IMR-90 (cell line): ENCODE measurements at regions not wholly inside any gene's neighbourhood (a gene's known extent, or its start where the extent isn't known, plus 50 kb on each side); places are given as distances from the start of the nearest gene placed in this dataset.

Experiments
- CEBPB ChIP-seq: IDR thresholded peaks from 2 replicates; pipeline ENCODE4 v1.6.1; 2012; ENCODE audit warnings: low read depth, low read length, improper control_type of control experiment
- CTCF ChIP-seq: conservative IDR thresholded peaks from 2 replicates; pipeline ENCODE4 v1.5.1; 2012; ENCODE audit warnings: mild to moderate bottlenecking, low read depth, low read length, improper control_type of control experiment
- MAFK ChIP-seq: IDR thresholded peaks from 2 replicates; pipeline ENCODE4 v1.6.1; 2012; ENCODE audit warnings: low read depth, low read length, improper control_type of control experiment
- MAZ ChIP-seq: IDR thresholded peaks from 2 replicates; pipeline ENCODE4 v1.6.1; 2012; ENCODE audit warnings: low read depth, mild to moderate bottlenecking, low read length, improper control_type of control experiment, moderate library complexity, borderline replicate concordance
- POLR2A ChIP-seq: IDR thresholded peaks from 2 replicates; pipeline ENCODE4 v1.6.1; 2012; ENCODE audit warnings: mild to moderate bottlenecking, low read depth, low read length
- RCOR1 ChIP-seq: IDR thresholded peaks from 2 replicates; pipeline ENCODE4 v1.6.1; 2012; ENCODE audit warnings: mild to moderate bottlenecking, low read length, improper control_type of control experiment; ENCODE audit not compliant: insufficient replicate concordance
- RFX5 ChIP-seq: IDR thresholded peaks from 2 replicates; pipeline ENCODE4 v1.8.0; 2012; ENCODE audit warnings: low read depth, mild to moderate bottlenecking, low read length, moderate library complexity
- SMC3 ChIP-seq: fragments of 150-350 bp; IDR thresholded peaks from 2 replicates; pipeline ENCODE4 v1.6.1; 2016; ENCODE audit warnings: low read depth, mild to moderate bottlenecking, antibody characterized with exemption, low read length, moderate library complexity
- USF2 ChIP-seq: fragments of 150-350 bp; IDR thresholded peaks from 2 replicates; pipeline ENCODE4 v1.6.1; 2017; ENCODE audit warnings: mild to moderate bottlenecking, antibody characterized with exemption, low read length, low read depth

GRCh38 chr6:74362391-74362790 lies 666.4 kb downstream of the CD109 start:
- TF ChIP-seq CTCF (no peak), MAFK (no peak), RCOR1 (no peak), MAZ (no peak), USF2 (no peak), RFX5 (no peak), SMC3 (no peak), POLR2A (no peak), CEBPB (no peak)
